Hepatocyte (in vitro differentiated cells): ENCODE measurements at regions not wholly inside any gene's neighbourhood (a gene's known extent, or its start where the extent isn't known, plus 50 kb on each side); places are given as distances from the start of the nearest gene placed in this dataset.

Source experiments
- EZH2 ChIP-seq: fragments of 200-600 bp; sonication (generic); IDR thresholded peaks from 2 replicates; pipeline ENCODE4 v1.6.1; 2016; ENCODE audit warnings: antibody characterized with exemption, mild to moderate bottlenecking, borderline replicate concordance
- TF ChIP-seq, protein P1 (sequence below): fragments of 200-600 bp; sonication (generic); IDR thresholded peaks from 2 replicates; pipeline ENCODE4 v1.5.1; 2016; ENCODE audit warnings: antibody characterized with exemption, mild to moderate bottlenecking; ENCODE audit not compliant: poor library complexity

DNA sequence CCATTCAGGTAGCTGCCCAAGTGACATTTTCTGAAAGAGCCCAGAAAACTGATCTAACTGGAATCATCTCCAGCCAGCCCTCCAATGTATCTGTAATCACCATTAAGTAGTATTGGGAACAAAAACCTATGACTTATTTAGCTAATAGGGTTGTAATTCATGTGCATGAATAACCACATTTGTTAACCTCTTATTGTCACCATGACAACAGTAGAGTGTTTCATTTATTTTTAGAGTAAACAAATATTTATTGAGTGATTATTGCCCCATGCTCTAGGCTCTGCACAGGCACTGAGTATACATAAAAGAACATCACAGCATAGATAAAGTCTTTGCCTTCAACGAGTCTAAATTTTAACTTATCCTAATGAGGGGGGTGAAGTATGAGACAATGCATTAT, 265.4 kb upstream of the UBE2E3 start:
- TF ChIP-seq, protein P1, sequence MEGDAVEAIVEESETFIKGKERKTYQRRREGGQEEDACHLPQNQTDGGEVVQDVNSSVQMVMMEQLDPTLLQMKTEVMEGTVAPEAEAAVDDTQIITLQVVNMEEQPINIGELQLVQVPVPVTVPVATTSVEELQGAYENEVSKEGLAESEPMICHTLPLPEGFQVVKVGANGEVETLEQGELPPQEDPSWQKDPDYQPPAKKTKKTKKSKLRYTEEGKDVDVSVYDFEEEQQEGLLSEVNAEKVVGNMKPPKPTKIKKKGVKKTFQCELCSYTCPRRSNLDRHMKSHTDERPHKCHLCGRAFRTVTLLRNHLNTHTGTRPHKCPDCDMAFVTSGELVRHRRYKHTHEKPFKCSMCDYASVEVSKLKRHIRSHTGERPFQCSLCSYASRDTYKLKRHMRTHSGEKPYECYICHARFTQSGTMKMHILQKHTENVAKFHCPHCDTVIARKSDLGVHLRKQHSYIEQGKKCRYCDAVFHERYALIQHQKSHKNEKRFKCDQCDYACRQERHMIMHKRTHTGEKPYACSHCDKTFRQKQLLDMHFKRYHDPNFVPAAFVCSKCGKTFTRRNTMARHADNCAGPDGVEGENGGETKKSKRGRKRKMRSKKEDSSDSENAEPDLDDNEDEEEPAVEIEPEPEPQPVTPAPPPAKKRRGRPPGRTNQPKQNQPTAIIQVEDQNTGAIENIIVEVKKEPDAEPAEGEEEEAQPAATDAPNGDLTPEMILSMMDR: no peak
- no peak for TF ChIP-seq EZH2
